OCI-LY7 (cell line): ENCODE measurements at regions not wholly inside any gene's neighbourhood (a gene's known extent, or its start where the extent isn't known, plus 50 kb on each side); places are given as distances from the start of the nearest gene placed in this dataset.

Experiments
- BruUV-seq: library from RNA; stranded (reverse); fragments of 400-500 nt; replicated peaks from 2 replicates; lab custom pipeline; 2021; lab: Mats Ljungman, UMichigan
- CTCF ChIA-PET: fragments of 300-600 bp; sonication (Branson Sonifier 250); formaldehyde crosslinking; loops from one replicate; lab custom pipeline; 2022; ENCODE audit warnings: antibody characterized with exemption; ENCODE audit not compliant: unreplicated experiment; lab: Charles Lee
- POLR2A ChIA-PET: fragments of 300-600 bp; sonication (Branson Sonifier 250); formaldehyde crosslinking; loops from one replicate; lab custom pipeline; 2022; ENCODE audit warnings: antibody characterized with exemption; lab: Charles Lee
- DNase-seq: peaks from one replicate; pipeline ENCODE4 v3.0.0-alpha.2; 2015; ENCODE audit warnings: low spot score
- H2AFZ ChIP-seq: fragments of 200-600 bp; sonication (generic), shearing (Covaris generic); 2 replicates; pipeline ENCODE4 v1.6.1; 2014; ENCODE audit warnings: mild to moderate bottlenecking, antibody characterized with exemption, low read length, moderate library complexity
- H3K27ac ChIP-seq: fragments of 200-600 bp; sonication (generic); 2 replicates; pipeline ENCODE4 v1.5.1; 2014; ENCODE audit warnings: mixed run types, low read depth, mild to moderate bottlenecking, moderate library complexity, low read length, inconsistent platforms; ENCODE audit not compliant: poor library complexity, severe bottlenecking
- H3K36me3 ChIP-seq: fragments of 200-600 bp; sonication (generic); 2 replicates; pipeline ENCODE4 v1.6.1; 2014; ENCODE audit warnings: mild to moderate bottlenecking, antibody characterized with exemption, low read length, moderate library complexity, mixed read lengths; ENCODE audit not compliant: insufficient read depth
- H3K4me1 ChIP-seq: fragments of 200-600 bp; sonication (generic); 2 replicates; pipeline ENCODE4 v1.5.1; 2014; ENCODE audit warnings: mild to moderate bottlenecking, low read length; ENCODE audit not compliant: insufficient read depth, poor library complexity, severe bottlenecking
- H3K4me2 ChIP-seq: fragments of 200-600 bp; sonication (generic); 2 replicates; pipeline ENCODE4 v1.6.1; 2014; ENCODE audit warnings: mild to moderate bottlenecking, low read length
- H3K4me3 ChIP-seq: fragments of 200-600 bp; sonication (generic); 2 replicates; pipeline ENCODE4 v1.5.1; 2014; ENCODE audit warnings: mild to moderate bottlenecking, low read depth, low read length; ENCODE audit not compliant: poor library complexity, severe bottlenecking
- H3K79me2 ChIP-seq: fragments of 200-600 bp; sonication (generic); 2 replicates; pipeline ENCODE4 v1.6.1; 2016; ENCODE audit warnings: low read depth, mild to moderate bottlenecking, low read length, moderate library complexity, mixed read lengths; ENCODE audit not compliant: insufficient read depth
- H3K9me2 ChIP-seq: fragments of 200-600 bp; sonication (generic); 2 replicates; pipeline ENCODE4 v1.6.1; 2016; ENCODE audit warnings: mild to moderate bottlenecking, low read length, mixed read lengths; ENCODE audit not compliant: insufficient read depth
- H3K9me3 ChIP-seq: fragments of 200-600 bp; sonication (generic); 2 replicates; pipeline ENCODE4 v1.6.1; 2014; ENCODE audit warnings: mild to moderate bottlenecking, mixed run types, low read length, mixed read lengths
- H4K20me1 ChIP-seq: fragments of 200-600 bp; sonication (generic); 2 replicates; pipeline ENCODE4 v1.6.1; 2014; ENCODE audit warnings: mild to moderate bottlenecking, antibody characterized with exemption, low read length, moderate library complexity, mixed read lengths; ENCODE audit not compliant: insufficient read depth
- CTCF ChIP-seq: fragments of 200-600 bp; sonication (generic); conservative IDR thresholded peaks from 2 replicates; pipeline ENCODE4 v1.5.1; 2014; ENCODE audit warnings: mild to moderate bottlenecking, antibody characterized with exemption, low read length, moderate library complexity, mixed read lengths
- EZH2phosphoT487 ChIP-seq: fragments of 200-600 bp; sonication (generic); IDR thresholded peaks from 2 replicates; pipeline ENCODE4 v1.6.1; 2018; ENCODE audit warnings: low read depth, borderline replicate concordance, mild to moderate bottlenecking, mixed run types, antibody characterized with exemption, low read length, moderate library complexity, mixed read lengths
- intact Hi-C: fragments of 100-400 bp; cut with micrococcal nuclease; formaldehyde crosslinking; loops from one replicate; pipeline ENCODE4 v1.10.0; 2022; ENCODE audit not compliant: unreplicated experiment

- ChIA-PET CTCF (no interaction called here), POLR2A (no interaction called here)
- no peaks in the 10 kb centered on the region for H3K9me2 ChIP-seq
- TF ChIP-seq EZH2phosphoT487 (no peak), CTCF (no peak)
- H3K79me2 ChIP-seq, result no peaks in the 10 kb centered on the region
- no peak overlapping the region for H3K4me3 ChIP-seq
- H3K27ac ChIP-seq, result no peak overlapping the region
- H3K36me3 ChIP-seq, result no peaks in the 10 kb centered on the region
- DNase-seq, result no peak
- no peak overlapping the region for H3K4me2 ChIP-seq
- BruUV-seq, result no TSS peak
- H2AFZ ChIP-seq, result no peak overlapping the region
- H4K20me1 ChIP-seq, result no peaks in the 10 kb centered on the region
- intact Hi-C loops, result no loop called here
- H3K9me3 ChIP-seq, result no peaks in the 10 kb centered on the region
- H3K4me1 ChIP-seq, result no peaks in the 10 kb centered on the region
Measured at GRCh38 chr20:55461519-55461918, 543.8 kb downstream of the CBLN4 start.

- Histone ChIP-seq H3K36me3 (no peaks in the 10 kb centered on the region), H3K4me2 (no peak overlapping the region), H3K9me2 (no peaks in the 10 kb centered on the region), H3K79me2 (no peaks in the 10 kb centered on the region), H3K4me1 (no peaks in the 10 kb centered on the region), H4K20me1 (no peaks in the 10 kb centered on the region), H2AFZ (no peak overlapping the region), H3K27ac (no peak overlapping the region), H3K4me3 (no peak overlapping the region), H3K9me3 (no peaks in the 10 kb centered on the region)
- ChIA-PET CTCF (no interaction called here), POLR2A (no interaction called here)
- no peak for DNase-seq
- intact Hi-C loops, result no loop called here
- TF ChIP-seq CTCF (no peak), EZH2phosphoT487 (no peak)
- no TSS peak for BruUV-seq
Measured at GRCh38 chr20:55456316-55456940, 548.9 kb downstream of the CBLN4 start.

GRCh38 chr20:55449091-55449490 lies 556.2 kb downstream of the CBLN4 start:
- Histone ChIP-seq H3K9me2 (no peaks in the 10 kb centered on the region), H3K9me3 (no peaks in the 10 kb centered on the region), H4K20me1 (no peaks in the 10 kb centered on the region), H3K36me3 (no peaks in the 10 kb centered on the region), H3K4me2 (no peak overlapping the region), H3K79me2 (no peaks in the 10 kb centered on the region), H3K4me1 (no peaks in the 10 kb centered on the region), H3K4me3 (no peak overlapping the region), H2AFZ (no peak overlapping the region), H3K27ac (no peak overlapping the region)
- no peak for TF ChIP-seq EZH2phosphoT487
- TF ChIP-seq CTCF, result no peak
- no peak for DNase-seq
- CTCF ChIA-PET, result no interaction called here
- POLR2A ChIA-PET, result no interaction called here
- BruUV-seq, result no TSS peak
- intact Hi-C loops, result no loop called here
